ENCODE measurements at regions not wholly inside any gene's neighbourhood (a gene's known extent, or its start where the extent isn't known, plus 50 kb on each side); places are given as distances from the start of the nearest gene placed in this dataset.
A peak's percentile ranks its signal among the peaks of the same experiment; 100 is the strongest.

DNA sequence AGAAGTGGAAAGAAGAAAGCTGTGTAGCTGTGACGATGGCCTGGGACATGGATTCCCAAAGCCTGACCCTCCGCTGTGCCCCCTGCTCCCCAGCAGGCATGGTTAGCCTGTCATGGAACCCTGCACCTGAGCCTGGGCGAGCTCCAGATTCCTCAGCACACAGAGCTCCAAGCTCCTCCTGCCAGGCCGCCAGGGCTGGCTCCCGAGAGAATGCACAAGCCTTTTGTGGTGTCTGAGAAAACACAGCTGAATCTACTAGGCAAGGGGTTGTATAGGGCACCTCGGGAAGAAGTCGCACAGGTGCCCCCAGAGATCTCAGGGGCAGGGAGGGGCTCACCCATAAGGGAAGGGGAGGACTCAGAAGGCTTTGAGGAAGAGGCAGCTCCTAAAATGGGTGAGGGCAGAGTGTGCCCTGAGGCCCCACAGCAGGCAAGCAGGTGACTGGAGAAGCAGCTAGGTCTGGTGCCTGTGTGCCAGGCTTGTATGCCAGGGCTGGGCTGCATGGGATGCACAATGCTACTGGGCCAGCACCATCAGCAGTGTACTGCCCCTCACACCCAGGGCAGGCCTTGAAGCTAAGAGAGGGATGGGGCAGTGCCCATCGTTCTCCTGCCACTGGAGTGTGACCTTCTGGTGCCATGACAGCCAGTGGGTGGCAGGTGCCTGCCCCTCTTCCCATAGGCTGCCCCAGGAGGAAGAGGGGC is 64.3 kb upstream of the CD93 start:
- in situ Hi-C loops (cut with MboI; ENCODE audit: low pct_ligation_motif_present in 1 of 4, low pct_unique_long_range_greater_than_20kb in 1 of 4, low sequenced_read_pairs in 3 of 4) (no loop called here), intact Hi-C loops (cut with DNase I; ENCODE audit: low total_unique reads) (no loop called here)
- TF ChIP-seq, protein P1, sequence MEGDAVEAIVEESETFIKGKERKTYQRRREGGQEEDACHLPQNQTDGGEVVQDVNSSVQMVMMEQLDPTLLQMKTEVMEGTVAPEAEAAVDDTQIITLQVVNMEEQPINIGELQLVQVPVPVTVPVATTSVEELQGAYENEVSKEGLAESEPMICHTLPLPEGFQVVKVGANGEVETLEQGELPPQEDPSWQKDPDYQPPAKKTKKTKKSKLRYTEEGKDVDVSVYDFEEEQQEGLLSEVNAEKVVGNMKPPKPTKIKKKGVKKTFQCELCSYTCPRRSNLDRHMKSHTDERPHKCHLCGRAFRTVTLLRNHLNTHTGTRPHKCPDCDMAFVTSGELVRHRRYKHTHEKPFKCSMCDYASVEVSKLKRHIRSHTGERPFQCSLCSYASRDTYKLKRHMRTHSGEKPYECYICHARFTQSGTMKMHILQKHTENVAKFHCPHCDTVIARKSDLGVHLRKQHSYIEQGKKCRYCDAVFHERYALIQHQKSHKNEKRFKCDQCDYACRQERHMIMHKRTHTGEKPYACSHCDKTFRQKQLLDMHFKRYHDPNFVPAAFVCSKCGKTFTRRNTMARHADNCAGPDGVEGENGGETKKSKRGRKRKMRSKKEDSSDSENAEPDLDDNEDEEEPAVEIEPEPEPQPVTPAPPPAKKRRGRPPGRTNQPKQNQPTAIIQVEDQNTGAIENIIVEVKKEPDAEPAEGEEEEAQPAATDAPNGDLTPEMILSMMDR (IDR thresholded peaks at IDR 0.05) = no peak
- TF ChIP-seq POLR2AphosphoS5 (IDR thresholded peaks at IDR 0.05) (no peak), EP300 (IDR thresholded peaks at IDR 0.05; ENCODE audit: low read depth) (no peak), POLR2A (IDR thresholded peaks at IDR 0.05) (no peak)
- H3K36me3 ChIP-seq = no peaks in the 10 kb centered on the region
- H3K4me3 ChIP-seq = no peak overlapping the region
- WGBS, 2 donors (ENCODE audit: low coverage in 1 of 2) = 60 to 78% methylated on average over 1 to 7 of the region's 8 CpGs
- H3K27me3 ChIP-seq = no peaks in the 10 kb centered on the region
- no peaks in the 10 kb centered on the region for H3K9me3 ChIP-seq
- H3K27ac ChIP-seq = no peak overlapping the region
- H3K4me1 ChIP-seq = peaks cover 0 to 25% (median 3%) of the 10 kb centered on the region in 4 donors
- DNase-seq = no peak

DNA sequence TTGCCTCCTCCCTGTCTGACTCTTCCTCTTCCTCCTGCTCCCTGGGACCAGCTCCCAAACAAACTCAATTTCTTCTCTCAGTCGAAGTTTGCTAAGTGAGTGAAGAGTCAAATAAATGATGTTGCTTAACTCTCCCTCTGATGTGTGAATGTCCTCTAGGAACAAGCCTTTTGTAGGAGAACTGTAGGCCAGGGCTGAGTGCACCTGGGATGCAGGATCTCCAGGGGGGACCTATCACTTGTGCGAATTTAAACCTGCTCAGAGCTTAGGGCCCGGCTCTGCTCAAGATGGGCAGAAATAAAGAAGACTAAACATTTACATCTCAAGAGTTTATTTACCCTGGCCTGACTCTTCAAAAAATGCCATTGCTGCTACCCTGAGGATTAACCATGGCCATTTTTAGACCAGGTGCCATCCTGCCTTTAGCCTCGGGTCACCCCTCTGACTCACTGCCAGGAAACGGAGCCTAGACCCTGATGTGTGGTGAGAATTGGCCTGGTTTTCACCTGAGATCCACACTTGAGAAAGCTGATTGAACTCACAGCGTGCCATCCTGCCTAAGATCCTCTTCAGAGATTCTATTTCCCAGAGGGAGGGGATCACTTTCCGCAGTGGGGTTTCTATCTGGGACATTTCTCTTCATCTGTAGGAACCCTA is 63.6 kb upstream of the CD93 start:
- Histone ChIP-seq H3K4me1 (peaks cover 0 to 25% (median 3%) of the 10 kb centered on the region in 4 donors), H3K27me3 (no peaks in the 10 kb centered on the region), H3K4me3 (no peak overlapping the region), H3K36me3 (no peaks in the 10 kb centered on the region), H3K27ac (no peak overlapping the region), H3K9me3 (no peaks in the 10 kb centered on the region)
- intact Hi-C loops (cut with DNase I; ENCODE audit: low total_unique reads) = no loop called here
- TF ChIP-seq POLR2A (IDR thresholded peaks at IDR 0.05) (no peak), POLR2AphosphoS5 (IDR thresholded peaks at IDR 0.05) (no peak), EP300 (IDR thresholded peaks at IDR 0.05; ENCODE audit: low read depth) (no peak)
- TF ChIP-seq, protein P1 (IDR thresholded peaks at IDR 0.05) = no peak
- in situ Hi-C loops (cut with MboI; ENCODE audit: low pct_ligation_motif_present in 1 of 4, low pct_unique_long_range_greater_than_20kb in 1 of 4, low sequenced_read_pairs in 3 of 4) = no loop called here
- no peak for DNase-seq
- 83 to 100% methylated on average over 1 to 7 of the region's 7 CpGs for WGBS, 2 donors (ENCODE audit: low coverage in 1 of 2)

DNA sequence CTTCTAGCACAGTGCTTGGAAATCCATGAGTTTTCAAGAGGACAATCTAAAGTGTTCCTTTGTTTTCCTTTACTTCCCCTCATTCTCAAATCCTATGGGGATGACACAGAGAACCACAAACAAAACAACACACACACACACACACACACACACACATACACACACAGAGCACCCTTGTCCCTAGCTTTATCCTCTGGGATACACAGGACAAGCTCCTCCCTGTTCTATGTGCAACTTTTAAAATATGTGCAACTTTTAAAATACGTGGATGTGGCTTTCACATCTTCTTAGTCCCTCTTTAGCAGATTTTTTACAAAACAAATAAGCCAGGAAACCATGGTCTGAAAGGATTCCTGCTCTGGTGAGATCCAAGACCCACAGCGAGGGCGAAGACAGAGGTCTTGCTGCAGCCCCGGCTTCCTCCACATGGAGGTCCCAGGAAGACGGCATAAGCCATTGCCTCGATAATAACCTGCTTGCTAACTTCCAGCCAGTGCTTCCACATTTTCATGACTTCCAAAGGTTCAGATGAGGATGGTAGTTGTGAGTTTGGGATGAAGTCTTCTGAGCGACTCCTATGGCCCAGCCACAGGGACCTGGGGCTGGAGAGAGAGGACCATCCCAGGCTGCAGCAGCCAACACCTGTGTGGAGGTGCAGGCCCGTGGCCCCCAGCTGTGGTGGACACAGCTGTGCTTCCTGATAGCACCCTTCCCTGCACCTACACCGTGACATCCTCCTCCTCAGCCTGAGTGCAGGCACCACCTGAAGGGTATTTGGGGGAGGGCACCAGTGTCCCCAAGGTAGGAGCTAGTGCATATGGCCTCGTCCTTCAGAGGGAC is 62.8 kb upstream of the CD93 start:
- intact Hi-C loops (cut with DNase I; ENCODE audit: low total_unique reads) (no loop called here), in situ Hi-C loops (cut with MboI; ENCODE audit: low pct_ligation_motif_present in 1 of 4, low pct_unique_long_range_greater_than_20kb in 1 of 4, low sequenced_read_pairs in 3 of 4) (no loop called here)
- H3K36me3 ChIP-seq = no peaks in the 10 kb centered on the region
- H3K27ac ChIP-seq = peak overlapping the region in 2 of 4 donors; percentile 48 to 62
- peaks cover 0 to 20% (median 3%) of the 10 kb centered on the region in 4 donors for H3K4me1 ChIP-seq
- DNase-seq = peak; percentile 2
- TF ChIP-seq, protein P1 (IDR thresholded peaks at IDR 0.05) = no peak
- TF ChIP-seq POLR2AphosphoS5 (IDR thresholded peaks at IDR 0.05) (no peak), EP300 (IDR thresholded peaks at IDR 0.05; ENCODE audit: low read depth) (no peak), POLR2A (IDR thresholded peaks at IDR 0.05) (no peak)
- H3K9me3 ChIP-seq = no peaks in the 10 kb centered on the region
- H3K27me3 ChIP-seq = no peaks in the 10 kb centered on the region
- WGBS, 2 donors (ENCODE audit: low coverage in 1 of 2) = 85 to 90% methylated on average over 2 to 10 of the region's 10 CpGs
- no peak overlapping the region for H3K4me3 ChIP-seq

Data from transverse colon (tissue), 4 donors.